ENCODE measurements at regions not wholly inside any gene's neighbourhood (a gene's known extent, or its start where the extent isn't known, plus 50 kb on each side); places are given as distances from the start of the nearest gene placed in this dataset.

DNA sequence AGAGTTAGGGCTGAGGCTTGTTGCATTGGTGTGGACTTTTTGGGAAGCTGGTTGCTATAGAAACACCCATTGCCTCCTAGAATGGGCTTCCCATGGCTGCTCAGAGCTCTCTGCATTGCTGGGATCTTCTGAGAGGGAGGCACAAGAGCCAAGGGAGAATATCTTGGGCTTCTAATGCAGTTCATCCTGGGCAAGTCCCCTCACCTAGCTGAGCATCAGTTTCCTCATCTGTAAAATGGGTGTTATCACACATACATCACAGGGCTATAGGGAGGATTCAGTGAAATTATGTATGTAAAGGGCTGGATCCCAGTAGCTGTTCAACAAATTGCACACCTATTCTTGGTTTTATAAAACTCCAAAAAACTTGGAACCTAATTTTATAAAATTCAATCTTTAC lies 106.1 kb upstream of the ALDH1B1 start:
- DNase-seq (ENCODE audit: low read depth in 2 of 2), result no peak

DNA sequence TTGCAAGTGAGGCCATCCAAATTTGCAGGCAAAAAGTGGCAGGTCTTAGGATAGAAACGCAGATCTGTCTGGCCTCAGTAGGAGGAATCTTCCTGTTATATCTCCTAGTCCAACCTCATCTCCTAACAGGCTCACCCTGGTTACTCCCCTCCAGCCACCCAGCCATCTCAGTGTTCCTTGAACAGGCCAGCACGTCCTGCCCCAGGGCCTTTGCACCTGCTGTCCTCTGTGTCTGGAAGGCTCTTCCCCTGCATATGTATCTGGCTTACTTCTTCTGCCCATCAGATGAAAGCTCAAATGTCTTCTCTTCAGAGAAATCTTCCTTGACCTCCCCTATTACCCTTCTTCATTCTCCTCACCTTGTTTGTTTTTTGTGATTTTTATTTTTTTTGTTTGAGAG lies 107.3 kb upstream of the ALDH1B1 start:
- no peak for DNase-seq (ENCODE audit: low read depth in 2 of 2)

DNA sequence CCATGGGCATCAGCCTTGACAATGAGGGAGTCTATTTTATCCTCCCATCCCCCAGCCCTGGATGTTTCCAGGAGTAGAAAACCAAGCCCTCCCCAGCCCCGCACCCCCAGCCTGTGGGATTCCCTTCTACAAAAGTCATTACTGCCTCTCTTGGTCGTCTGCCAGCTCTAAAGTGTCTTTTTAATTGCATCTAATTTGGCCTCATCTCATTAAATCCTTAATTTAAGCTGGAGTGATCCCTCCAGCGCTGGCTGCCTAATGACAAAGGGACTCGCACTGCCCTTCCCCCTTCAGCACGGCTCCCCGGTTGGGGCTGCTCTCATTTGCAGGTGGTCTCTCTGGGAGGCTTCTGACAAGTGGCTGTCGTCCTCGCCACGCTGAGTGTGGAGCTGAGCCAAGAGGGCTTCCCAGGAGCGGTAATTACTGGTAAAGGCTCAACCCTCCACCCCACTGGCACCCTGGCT lies 107.9 kb upstream of the ALDH1B1 start:
- DNase-seq (ENCODE audit: low read depth in 2 of 2), result no peak

DNA sequence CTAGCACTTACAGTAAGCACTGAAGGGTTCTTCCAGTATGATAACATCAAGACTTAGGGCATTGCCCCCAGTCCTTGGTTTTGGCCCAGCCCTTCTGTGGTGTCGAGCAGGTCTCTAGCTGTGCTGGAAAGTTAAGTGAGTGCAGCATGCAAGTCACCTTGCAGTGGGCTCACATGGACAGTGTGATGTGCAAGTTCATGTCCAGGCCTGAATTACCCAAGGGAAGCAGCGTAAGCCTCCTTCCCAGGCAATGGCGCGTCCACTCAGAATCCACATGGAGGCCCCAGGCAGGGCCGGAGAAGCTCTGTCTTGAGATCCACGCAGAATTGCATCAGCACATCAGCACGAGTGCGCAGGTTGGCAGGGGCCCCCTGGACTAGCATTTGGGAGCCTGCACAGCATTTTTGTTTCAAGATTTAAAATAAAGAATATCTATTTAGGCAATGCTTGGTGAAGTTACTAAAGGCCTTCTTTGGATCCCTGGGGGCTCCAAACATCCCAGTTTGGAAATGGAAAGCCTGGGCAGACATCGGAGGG lies 108.4 kb upstream of the ALDH1B1 start:
- no peak for DNase-seq (ENCODE audit: low read depth in 2 of 2)

DNA sequence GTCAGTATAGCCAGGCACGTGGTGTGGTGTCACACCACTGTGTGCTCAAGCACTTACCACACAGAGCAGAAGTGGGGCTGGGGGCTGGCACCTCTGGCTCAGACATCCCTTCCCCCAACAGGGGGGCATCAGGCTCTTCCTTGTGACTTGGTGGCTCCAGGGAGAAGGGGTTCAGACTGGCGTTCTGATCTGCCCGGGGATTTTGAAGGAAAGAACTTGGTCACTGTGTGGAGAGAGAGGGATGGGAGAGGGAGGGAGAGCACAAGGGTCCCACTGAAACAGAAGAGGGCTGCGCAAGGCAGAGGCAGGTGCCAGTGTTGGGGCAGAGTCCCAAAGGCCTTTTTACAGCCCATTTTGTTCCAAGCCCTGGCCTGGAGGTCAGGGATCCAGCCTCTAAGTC lies 109.7 kb upstream of the ALDH1B1 start:
- no peak for DNase-seq (ENCODE audit: low read depth in 2 of 2)

DNA sequence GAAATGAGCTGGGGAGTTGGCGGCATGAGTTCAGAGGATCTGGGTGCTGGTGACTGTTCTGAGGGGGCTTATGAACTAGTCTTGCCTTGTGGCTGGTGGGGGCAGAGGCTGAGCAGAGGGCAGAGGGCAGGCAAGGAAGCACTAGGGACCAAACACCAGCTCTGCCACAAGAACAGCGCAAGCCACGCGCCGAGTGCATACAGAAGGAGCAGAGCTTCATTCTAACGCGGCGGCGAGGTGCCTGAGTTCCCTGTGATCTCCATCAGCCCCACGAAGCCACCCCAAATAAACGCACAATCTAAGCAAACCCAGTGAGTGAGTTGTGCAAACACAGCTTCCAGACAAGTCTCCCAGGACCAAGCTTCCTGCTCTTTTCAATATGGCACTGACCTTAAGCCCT lies 110.6 kb upstream of the ALDH1B1 start:
- no peak for DNase-seq (ENCODE audit: low read depth in 2 of 2)

DNA sequence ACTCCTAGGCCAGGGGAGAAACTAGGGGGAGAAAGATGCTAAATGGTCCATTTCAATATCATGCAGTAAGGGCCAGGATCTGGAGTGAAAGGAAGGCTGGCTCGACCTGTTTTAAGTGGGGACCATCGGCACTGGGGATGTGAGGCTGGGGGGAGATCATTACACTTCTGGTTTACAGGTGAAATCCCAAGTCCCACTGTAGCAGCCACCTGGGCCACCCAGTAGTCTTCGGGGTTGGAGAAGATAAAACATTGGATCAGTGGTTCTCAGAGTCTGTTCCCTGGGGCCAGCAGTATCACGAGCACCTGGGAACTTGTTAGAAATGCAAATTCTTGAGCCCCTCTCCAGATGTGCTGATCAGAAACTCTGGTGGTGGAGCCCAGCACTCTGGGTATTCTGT lies 111.3 kb upstream of the ALDH1B1 start:
- no peak for DNase-seq (ENCODE audit: low read depth in 2 of 2)

DNA sequence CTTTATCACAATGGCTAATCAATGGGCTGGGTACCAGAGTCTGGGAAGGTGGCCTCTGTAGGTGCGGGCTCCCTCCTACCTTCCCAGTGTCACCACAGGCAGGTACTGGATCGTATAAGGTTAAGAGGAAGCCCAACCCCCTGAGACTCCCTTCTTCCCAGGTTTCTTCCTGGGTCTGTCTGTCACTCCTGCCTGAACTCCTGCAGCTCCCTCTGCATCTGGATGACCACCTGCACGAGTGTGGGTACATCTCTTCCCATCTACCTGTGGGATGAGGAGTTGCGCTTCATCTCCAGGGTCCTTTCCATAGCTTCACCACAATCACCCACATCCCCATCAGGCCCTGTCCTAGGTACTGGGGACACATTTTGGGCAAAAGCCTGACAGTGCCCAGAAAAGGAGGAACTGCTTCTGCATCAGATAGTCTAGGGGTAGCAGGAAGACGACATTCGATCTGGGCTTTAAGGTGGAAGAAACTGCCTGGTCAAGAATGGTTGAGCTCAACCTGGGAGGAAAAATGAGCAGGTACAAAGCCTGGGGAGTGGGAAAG lies 112.2 kb upstream of the ALDH1B1 start:
- no peak for DNase-seq (ENCODE audit: low read depth in 2 of 2)

DNA sequence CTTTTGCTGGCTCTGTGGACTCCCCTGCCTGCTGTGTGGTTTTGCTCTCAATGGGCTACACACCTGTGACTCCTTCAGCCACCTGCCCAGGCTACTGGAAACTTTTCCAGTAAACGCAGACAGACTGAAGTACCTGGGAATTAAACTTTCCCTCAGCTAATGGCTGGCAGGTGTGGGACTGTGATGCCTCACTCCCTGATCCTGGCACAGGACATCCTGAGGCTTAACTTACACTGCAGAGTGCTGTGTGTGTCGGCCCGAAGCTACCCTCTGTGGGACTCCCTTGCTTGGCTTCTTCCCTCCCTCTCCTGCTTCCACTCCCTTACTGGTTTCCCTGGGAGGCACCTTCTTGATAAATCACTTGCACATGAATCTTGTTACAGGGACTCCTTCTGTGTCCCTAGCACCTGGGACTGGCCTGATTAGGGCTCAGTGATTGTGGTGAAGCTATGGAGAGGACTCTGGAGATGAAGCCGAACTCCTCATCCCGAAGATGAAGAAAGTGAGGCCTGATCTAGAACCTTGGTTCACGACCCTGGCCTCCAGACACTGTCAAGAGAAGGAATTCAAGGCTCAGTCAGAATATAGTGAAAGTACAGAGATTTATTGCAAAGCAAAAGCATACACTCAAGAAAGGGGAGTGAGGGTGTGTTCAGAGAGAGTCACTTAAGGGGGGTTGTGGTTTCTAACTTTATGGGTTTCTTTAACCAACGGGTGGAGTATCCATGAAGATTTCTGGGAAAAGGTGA lies 113.4 kb upstream of the ALDH1B1 start:
- DNase-seq (ENCODE audit: low read depth in 2 of 2), result no peak

DNA sequence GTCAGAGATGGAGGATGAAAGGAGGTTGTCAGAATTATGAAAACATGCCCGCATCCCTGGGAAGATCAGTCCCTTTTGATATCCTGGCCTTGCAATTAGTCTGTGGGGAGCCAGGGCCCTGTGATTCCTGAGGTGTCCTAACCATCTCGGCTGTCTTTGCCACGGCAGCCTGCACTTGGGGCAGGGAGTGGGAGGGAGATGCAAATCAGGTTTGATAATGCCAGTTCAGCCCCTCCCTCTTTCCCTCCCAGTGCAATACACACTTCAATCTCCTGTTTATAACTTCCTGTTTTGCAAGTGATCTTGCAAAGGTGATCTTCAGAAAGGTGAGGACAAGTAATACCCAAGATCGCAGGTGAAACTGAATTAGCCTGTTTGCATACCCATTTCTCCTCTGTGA lies 114.0 kb upstream of the ALDH1B1 start:
- DNase-seq (ENCODE audit: low read depth in 2 of 2), result no peak

DNA sequence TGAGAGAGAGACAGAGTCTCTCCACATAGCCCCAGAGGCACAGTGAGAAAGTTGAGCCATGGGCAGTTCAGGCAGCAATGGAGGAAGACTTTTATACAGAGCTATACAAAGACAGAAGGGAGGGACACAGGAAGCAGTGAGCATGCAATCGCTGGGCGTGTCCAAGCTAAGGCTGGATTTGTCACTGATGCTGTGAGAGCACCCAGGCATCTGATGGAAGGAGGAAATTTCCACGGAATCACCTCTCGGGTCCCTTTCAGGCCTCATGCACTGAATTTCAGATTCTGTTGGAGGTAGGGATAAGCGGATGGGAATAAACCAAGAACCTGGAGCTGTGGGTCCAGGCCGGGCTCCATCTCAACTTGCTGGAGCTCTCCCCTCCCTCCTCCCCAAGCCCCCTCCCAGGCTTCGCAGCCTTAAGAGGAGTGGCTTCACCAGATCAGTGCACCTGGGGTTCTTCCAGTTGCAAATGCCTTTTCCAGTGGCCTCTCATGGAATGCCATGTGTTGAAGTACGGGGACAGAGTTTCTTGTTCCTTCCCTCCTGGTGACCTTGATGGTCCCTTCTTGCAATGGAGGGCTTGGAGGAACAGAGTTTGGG lies 114.8 kb upstream of the ALDH1B1 start:
- no peak for DNase-seq (ENCODE audit: low read depth in 2 of 2)

DNA sequence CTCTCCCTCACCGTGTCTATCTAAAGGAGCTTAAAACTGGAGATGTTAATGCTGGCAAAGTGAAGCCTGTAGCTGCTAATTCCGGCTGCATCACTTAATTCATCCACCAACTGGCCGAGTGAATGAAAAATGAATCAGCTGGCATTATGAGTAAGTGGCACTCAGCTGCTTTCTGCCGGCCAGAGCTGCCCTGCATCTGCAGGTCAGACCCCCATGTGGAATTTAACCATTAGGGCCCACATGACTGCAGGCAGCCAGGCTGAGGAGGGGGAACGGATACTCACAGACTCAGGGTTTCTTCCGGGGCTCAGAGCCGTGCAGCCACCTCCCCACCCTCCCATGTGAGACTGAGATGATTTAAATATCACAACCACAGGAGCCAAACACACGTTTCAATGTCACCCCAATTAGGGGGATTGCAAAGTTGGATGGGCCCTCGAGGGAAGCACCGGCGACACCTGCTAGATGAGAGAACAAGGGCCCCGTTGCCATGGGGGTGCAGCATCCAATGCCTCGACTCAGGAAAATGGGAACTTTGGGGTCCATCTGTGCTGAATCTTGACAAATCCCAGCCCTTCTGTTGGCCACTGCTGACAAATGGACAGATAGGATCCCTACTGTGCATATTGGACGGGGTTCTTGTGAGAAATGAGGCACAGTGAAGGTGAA lies 115.6 kb upstream of the ALDH1B1 start:
- no peak for DNase-seq (ENCODE audit: low read depth in 2 of 2)

DNA sequence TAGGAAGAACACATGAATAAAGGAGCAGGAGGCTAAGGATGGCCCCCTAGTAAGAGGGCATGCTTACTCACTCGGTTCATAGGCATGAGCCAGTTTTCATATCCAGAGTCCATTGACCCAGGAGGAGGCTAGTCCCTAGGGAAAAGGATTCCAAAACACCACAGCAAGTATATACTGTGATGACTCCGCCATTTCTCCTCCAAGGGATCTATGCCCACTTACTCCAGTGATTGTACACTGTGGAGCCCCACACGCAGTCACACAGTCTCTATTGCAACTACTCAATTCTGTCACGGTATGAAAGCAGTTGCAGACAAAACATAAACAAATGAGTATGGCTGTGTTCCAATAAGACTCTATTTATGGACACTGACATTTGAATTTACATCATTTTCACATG lies 117.7 kb upstream of the ALDH1B1 start:
- DNase-seq (ENCODE audit: low read depth in 2 of 2), result no peak

DNA sequence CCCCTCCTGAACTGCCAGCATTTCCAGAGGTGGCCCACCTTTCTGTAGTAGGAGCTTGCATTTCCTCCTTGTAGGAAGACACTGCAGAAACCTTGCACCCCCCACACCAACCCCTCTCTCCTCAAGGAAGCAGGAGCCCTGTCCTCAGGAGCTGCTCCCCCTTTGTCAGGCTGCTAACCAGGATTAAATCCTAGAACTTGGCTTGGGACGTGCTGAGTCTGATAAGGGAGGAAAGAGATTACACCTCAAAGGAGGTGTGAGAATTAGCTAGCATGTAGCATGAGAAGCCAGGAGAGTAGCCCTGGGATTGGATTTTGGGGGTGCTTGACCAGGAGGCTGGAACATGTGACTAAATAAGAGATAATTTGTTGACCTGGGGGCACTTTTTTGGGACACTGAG lies 119.8 kb upstream of the ALDH1B1 start:
- no peak for DNase-seq (ENCODE audit: low read depth in 2 of 2)

DNA sequence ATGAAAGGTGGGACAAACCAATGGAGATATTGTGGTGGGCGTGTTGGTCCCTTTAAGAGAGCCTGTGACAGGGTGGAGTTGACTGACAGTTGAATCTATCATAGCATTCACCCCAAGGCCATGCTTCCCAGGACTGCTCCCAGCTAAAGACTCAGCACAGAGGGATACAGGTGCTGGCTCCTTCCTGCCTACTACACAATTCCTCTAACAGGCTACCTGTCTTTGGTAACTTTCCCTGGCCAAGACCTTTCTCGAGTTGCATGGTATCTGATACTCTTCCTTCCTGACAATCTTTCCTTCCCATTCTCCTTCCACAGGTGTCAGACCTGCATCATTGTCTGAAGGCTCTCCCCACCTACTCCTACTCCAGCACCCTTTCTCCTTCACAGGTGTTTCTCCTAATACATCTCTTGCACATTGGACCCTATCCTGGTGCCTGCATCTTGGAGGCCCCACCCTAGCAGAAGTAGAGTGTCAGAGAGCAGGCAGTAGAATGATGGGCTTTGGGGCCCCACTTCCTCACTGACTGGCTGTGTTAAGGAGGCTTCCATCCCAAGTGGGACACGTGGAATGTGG lies 120.7 kb upstream of the ALDH1B1 start:
- DNase-seq (ENCODE audit: low read depth in 2 of 2), result no peak

DNA sequence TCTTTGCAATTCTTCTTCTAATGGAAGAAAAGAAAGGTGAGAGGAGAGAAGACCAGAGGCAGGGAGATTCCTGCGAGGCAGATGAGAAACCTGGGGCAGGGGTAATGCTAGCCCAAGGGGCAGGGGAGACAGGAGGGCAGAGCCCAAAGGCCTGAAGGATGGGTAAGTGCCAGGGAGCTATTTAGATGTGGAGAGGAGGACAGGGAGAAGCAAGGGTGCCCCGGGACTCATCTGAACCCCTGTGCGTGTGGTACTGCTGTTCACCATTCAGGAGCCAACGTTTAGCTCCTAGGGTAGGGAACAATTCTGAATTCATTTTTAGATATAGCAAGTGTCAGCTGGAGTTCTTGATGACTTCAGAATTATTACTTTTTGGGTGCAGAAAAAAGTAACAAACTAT lies 122.7 kb upstream of the ALDH1B1 start:
- DNase-seq (ENCODE audit: low read depth in 2 of 2), result no peak

DNA sequence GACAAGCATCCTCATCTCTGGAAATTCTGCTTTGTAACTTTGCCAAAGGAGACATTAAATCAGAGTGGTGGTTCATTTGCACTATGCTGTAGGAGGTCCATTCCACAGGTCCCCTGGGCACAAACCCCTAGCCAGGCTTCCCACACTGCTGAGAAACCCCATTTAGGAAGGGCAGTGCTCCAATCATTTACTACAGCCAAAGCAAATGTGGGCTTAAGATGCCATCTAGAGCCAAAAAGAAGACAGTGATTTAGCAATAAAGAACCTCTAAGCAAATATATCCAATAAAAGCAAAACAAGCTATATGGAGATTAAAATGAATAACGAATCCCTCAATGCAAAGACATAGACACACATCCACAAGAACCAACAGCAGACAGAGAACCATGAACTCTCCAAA lies 129.0 kb upstream of the ALDH1B1 start:
- DNase-seq (ENCODE audit: low read depth in 2 of 2), result no peak

DNA sequence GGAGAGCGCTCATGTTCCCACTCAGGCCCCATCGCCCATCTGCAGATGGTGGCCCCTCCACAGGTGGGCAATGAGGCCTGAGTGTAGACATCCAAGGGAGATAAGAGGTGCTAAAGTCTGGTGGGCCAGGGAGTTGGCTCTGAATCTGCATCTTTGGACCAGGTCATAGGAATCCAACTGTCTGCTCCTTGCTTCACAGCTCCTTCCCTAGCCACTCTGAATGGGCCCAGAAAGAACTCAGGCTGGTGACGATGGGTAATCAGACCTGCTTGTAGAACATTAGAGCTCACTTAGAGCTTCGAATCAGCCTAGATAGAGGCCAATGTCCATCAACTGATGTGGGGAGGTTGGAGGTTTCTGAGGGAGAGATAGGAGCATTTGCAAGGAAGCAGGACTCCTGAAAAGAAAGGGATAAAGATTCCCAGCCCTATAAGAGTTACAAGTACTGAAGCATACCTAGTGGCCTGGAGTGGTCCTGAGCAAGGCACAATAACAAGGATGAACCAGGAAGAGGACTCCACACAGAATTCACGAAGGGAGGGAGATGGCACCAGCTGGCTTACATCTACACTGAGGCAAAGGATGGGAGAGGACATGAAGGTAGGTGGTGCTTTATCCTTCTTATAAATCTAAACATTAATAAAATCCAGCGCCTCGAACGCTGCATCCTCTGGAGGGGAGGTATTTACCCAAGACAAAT lies 132.8 kb upstream of the ALDH1B1 start:
- no peak for DNase-seq (ENCODE audit: low read depth in 2 of 2)

DNA sequence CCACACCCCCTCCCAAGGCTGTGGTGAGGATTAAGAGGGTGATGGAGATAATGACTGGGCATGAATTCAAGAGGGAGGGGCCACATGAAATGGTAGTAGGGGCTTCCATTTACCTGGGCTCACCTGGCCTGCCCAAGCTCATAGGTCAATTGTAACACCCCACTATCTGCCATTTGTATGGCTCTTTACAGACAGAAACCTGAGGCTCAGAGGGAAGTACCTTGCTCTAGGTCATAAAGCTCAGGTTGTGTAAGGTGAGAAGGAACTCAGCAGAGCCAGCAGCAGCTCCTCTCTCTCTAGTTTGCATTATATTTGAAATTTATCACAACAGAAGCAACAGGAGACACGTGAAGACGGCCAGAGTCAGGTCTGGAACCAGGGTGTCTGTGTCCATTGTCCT lies 133.4 kb upstream of the ALDH1B1 start:
- DNase-seq (ENCODE audit: low read depth in 2 of 2), result no peak

DNA sequence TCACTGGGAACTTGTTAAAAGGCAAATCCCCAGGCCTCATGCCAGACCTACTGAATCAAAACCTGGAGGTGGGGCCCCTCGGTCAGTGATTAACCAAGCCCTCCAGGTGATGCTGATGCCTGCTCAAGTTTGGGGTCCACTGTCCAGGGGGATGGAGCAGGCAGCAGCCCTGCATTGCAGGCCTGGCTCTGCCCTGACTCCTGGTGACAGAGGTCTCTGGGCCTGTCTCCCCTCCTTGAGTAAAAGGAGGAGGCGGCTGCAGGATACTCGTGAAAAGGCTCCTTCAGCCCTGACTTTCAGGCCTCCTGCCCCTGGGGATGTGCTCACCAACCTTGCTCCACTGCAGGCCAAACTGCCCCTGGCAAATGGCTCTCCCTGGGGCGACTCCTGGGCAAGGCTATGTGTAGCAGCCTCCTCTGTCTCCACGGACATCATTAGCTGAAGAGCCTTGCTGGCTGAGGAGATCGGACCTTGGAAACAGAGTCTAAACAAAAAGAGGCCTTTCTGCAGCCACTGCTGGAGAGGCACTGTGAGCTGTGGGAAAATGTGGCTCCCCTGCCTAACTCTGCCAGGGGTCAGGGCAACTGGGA lies 134.8 kb upstream of the ALDH1B1 start:
- no peak for DNase-seq (ENCODE audit: low read depth in 2 of 2)

DNA sequence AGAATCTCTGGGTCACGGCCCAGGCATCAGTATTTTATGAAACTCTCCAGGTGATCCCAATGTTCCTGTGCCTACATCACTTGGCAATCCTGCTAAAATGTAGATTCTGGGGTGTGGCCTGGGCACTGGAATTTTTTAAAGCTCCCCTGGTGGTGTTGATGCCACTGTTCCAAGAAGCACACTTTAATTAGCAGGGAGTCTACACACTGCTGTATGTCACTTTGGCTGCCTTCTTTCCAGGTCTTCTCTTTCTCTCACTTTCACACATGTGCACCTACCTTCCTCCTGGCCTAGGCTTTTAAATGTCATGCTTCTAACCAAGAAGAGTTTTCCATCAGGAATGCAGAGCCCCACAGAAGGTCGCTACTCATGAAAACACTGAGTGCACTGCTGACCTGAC lies 136.0 kb upstream of the ALDH1B1 start:
- DNase-seq (ENCODE audit: low read depth in 2 of 2), result no peak
